GM12865 (cell line): ENCODE measurements at regions not wholly inside any gene's neighbourhood (a gene's known extent, or its start where the extent isn't known, plus 50 kb on each side); places are given as distances from the start of the nearest gene placed in this dataset.

ENCODE experiments used
- DNase-seq: peaks from one replicate; pipeline ENCODE4 v3.0.0; 2010; ENCODE audit warnings: low read depth
- H3K4me3 ChIP-seq: 2 replicates; pipeline ENCODE4 v1.5.1; 2011; ENCODE audit warnings: mild to moderate bottlenecking, low read depth, low read length, control low read depth
- TF ChIP-seq, protein P1 (sequence below): IDR thresholded peaks from 2 replicates; pipeline ENCODE4 v1.5.1; 2011; ENCODE audit warnings: low read length, control low read depth, low read depth, inconsistent platforms; ENCODE audit not compliant: insufficient read depth; ENCODE audit errors: missing control alignments

DNA sequence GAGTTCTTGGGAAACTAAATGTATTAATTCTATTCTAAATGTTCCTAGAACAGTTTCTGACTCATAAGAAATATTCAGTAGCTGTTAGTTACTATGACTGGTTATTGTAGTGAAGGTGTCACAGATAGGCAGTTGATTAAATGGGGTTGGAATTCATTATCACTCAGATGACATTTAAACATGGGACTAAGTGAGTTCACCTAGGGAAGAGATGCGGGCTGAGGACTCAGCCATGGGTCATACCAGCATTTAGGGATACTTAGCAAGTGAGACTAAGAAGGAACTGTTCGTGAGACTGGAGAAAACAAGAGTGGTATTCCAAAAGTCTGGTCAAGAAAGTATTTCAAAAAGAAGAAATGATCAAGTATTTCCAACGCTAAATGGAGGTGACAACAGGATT, 125.1 kb upstream of the ADGRL4 start:
- H3K4me3 ChIP-seq: no peak overlapping the region
- TF ChIP-seq, protein P1, sequence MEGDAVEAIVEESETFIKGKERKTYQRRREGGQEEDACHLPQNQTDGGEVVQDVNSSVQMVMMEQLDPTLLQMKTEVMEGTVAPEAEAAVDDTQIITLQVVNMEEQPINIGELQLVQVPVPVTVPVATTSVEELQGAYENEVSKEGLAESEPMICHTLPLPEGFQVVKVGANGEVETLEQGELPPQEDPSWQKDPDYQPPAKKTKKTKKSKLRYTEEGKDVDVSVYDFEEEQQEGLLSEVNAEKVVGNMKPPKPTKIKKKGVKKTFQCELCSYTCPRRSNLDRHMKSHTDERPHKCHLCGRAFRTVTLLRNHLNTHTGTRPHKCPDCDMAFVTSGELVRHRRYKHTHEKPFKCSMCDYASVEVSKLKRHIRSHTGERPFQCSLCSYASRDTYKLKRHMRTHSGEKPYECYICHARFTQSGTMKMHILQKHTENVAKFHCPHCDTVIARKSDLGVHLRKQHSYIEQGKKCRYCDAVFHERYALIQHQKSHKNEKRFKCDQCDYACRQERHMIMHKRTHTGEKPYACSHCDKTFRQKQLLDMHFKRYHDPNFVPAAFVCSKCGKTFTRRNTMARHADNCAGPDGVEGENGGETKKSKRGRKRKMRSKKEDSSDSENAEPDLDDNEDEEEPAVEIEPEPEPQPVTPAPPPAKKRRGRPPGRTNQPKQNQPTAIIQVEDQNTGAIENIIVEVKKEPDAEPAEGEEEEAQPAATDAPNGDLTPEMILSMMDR: no peak
- no peak for DNase-seq

DNA sequence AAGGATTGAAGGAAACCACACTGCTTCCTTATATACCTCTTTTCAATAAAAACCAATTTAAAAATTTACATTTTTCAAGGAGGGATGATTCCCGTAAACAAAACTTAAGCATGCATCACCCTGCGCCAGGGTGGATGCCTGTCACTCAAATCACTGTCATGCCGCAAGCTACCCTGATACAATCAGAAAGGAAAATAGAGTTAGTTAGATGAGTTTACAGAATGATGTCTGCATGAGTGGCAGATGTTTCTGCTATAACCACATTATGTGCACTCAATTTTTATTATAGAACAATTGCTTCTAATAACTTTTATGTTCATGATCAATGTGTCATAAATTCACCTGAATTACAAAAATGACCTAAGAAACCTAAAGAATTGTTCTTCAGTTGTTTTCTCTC, 123.4 kb upstream of the ADGRL4 start:
- H3K4me3 ChIP-seq: no peak overlapping the region
- no peak for DNase-seq
- TF ChIP-seq, protein P1: no peak

DNA sequence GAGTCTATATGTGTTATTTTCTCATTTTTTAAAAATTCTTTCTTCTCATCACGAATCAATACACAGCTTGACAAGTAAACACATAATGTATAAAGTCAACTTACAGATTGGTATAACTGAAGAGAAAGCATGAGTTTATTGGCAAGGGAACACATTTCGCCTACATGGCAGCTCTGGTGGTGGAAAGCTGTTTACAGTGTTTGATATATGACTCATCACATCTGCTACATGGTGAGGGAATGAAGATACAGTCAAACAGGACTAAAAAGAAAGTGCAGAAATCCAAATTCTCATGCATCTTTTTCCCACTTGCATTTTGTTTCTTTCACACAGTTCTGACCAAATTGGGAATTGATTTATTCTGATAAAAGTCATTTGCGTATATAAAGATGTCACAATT, 122.2 kb upstream of the ADGRL4 start:
- no peak for DNase-seq
- TF ChIP-seq, protein P1: no peak
- H3K4me3 ChIP-seq: no peak overlapping the region

DNA sequence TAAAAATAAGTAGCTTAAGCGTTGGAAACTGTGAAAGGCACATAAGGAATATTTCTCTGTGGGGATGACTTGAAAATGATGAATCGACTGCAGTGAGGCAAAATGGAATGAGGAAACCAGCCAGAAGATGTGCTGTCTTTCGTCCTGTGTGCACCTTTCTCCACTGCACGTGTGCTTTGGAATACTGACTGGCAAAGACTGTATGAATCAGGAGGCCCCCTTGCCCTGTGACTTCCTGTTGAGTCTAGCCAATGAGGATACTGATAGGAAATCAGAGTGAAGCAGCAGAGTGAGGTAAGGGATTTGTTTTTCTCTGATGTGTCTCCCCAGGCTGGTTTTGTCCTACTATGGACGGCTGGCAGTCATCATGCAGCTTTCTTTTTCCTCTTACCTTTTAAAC, 118.2 kb upstream of the ADGRL4 start:
- no peak overlapping the region for H3K4me3 ChIP-seq
- DNase-seq: no peak
- TF ChIP-seq, protein P1: no peak

DNA sequence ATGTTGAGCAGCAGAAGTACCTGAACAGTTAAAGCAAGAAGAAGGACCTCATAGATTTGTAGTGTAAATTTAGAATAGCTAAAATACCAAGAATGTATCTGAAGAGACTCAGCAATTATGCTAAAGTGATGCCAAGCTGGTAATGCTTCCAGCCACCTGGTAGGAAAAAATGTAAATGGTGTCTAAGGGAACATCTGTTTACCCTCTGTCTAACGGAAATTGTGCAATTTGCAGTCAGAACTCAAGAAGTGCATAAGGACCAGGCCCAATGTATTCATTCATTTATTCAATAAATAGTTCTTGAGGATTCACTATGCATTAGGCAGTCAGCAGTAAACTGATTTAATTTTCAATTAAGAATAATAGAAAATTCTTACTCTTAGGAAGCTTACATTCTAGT, 116.0 kb upstream of the ADGRL4 start:
- no peak overlapping the region for H3K4me3 ChIP-seq
- DNase-seq: no peak
- TF ChIP-seq, protein P1: no peak

DNA sequence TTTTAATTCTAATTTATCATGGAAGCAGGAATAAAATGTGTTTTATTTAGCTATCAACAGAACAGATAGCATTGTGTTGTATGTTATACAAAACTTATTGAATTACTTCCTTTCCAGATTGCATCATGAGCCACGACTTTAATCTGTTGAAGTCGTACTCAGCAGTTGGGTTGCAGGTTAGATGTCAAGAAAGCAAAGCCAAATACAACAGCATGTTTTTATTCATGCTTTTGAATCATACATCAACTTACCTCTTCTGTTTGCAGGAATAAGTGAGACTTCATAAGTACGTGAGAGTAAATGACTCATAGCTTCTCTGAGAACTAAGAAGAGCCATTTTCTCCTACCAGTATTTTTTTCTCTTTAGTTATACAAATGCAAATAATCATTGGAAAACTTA, 110.8 kb upstream of the ADGRL4 start:
- TF ChIP-seq, protein P1: no peak
- H3K4me3 ChIP-seq: no peak overlapping the region
- DNase-seq: no peak

DNA sequence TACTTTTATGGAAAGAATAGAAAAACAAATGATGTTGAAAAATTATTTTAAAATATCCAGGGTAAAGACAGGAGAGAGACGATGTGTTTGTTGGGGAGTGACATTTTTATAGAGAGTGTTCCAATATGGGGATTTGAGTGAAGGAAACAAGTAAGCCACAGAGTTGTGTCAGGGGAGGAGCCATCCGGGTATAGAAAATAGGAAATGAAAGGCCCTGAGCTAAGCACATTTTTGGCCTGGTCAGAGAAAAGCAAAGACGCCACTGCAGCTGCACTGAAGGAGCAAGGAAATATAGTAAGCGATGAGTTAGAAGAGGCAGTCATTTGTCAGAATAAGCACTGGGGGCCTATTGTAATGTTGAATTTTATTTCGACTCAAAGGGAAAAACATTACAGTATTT, 107.3 kb upstream of the ADGRL4 start:
- TF ChIP-seq, protein P1: no peak
- no peak for DNase-seq
- no peak overlapping the region for H3K4me3 ChIP-seq
